K562 (cell line): ENCODE measurements at regions not wholly inside any gene's neighbourhood (a gene's known extent, or its start where the extent isn't known, plus 50 kb on each side); places are given as distances from the start of the nearest gene placed in this dataset.

Experiments used
- ATAC-seq: fragments of 200-7000 bp; cut with Tn5 transposase; 3 replicates; pipeline ENCODE4 v1.9.1; 2020; ENCODE audit warnings: moderate library complexity
- BruUV-seq: library from RNA; stranded (reverse); fragments of 400-500 nt; replicated peaks from 2 replicates; lab custom pipeline; 2021; lab: Mats Ljungman, UMichigan
- CTCF ChIA-PET: fragments of 300-600 bp; formaldehyde crosslinking; extraction: SDS; loops from one replicate; lab custom pipeline; 2021; ENCODE audit warnings: low intra/inter-chr PET ratio; lab: Yijun Ruan, JAX
- POLR2A ChIA-PET: fragments of 300-600, 350-650 bp; sonication (Branson Sonifier 250); formaldehyde crosslinking; extraction: SDS; loops from one replicate; lab custom pipeline; 2021; ENCODE audit warnings: antibody characterized with exemption, inconsistent platforms; lab: Yijun Ruan, JAX
- DNase-seq, 4 experiments: peaks; one replicate each; pipeline versions ENCODE4 v3.0.0 to v3.0.0-alpha.2; 2011 to 2018; ENCODE audit warnings: low spot score in 3 of 4, mixed read lengths in 3 of 4; ENCODE audit errors: extremely low read depth in 1 of 4
- FAIRE-seq: peaks from 2 replicates; lab custom pipeline; 2011; peaks lifted over from hg19 to GRCh38; lab: Jason Lieb, UNC
- H2AFZ ChIP-seq: 2 replicates; pipeline ENCODE4 v1.6.0; 2011; ENCODE audit warnings: low read depth, low read length, control low read depth, inconsistent platforms
- H3K27ac ChIP-seq: fragments of 200-600 bp; 3 replicates; pipeline ENCODE4 v1.8.0; 2011; ENCODE audit warnings: low read depth, mild to moderate bottlenecking, control low read depth, inconsistent platforms, low read length, moderate library complexity, mixed read lengths; ENCODE audit errors: extremely low read depth
- H3K27me3 ChIP-seq, 2 experiments: fragments of 300-600 bp in 1 of 2; 2 replicates in 1 of 2; 3 replicates in 1 of 2; pipeline versions ENCODE4 v1.6.0 to v1.8.0; 2011; ENCODE audit warnings: inconsistent platforms in 2 of 2, low read length in 2 of 2, mild to moderate bottlenecking in 1 of 2, mixed read lengths in 1 of 2, moderate library complexity in 1 of 2; ENCODE audit not compliant: control insufficient read depth in 2 of 2, insufficient read depth in 2 of 2
- H3K36me3 ChIP-seq: fragments of 300-600 bp; 3 replicates; pipeline ENCODE4 v1.8.0; 2011; ENCODE audit warnings: mild to moderate bottlenecking, low read length, inconsistent platforms; ENCODE audit not compliant: control insufficient read depth, insufficient read depth
- H3K4me1 ChIP-seq, 2 experiments: fragments of 200-600 bp in 1 of 2; replicated peaks in 1 of 2; 2 replicates in 1 of 2; 3 replicates in 1 of 2; pipeline versions ENCODE4 v1.5.1 to v1.8.0; 2011; ENCODE audit warnings: inconsistent platforms in 2 of 2, low read length in 2 of 2, mild to moderate bottlenecking in 1 of 2, mixed read lengths in 1 of 2, moderate library complexity in 1 of 2; ENCODE audit not compliant: control insufficient read depth in 2 of 2, insufficient read depth in 2 of 2
- H3K4me2 ChIP-seq: 2 replicates; pipeline ENCODE4 v1.6.1; 2011; ENCODE audit warnings: low read length, control low read depth, inconsistent platforms, mixed read lengths; ENCODE audit not compliant: insufficient read depth
- H3K4me3 ChIP-seq: fragments of 200-600 bp; sonication (generic), shearing (Covaris generic); 2 replicates; pipeline ENCODE4 v1.5.1; 2016; ENCODE audit warnings: control low read depth, inconsistent platforms
- H3K79me2 ChIP-seq: fragments of 200-600 bp; 3 replicates; pipeline ENCODE4 v1.8.0; 2011; ENCODE audit warnings: low read length, inconsistent platforms; ENCODE audit not compliant: control insufficient read depth, insufficient read depth
- H3K9ac ChIP-seq, 2 experiments: 2 replicates each; pipeline versions ENCODE4 v1.6.0 to v1.6.1; 2011; ENCODE audit warnings: low read depth in 2 of 2, low read length in 2 of 2, control low read depth in 1 of 2, inconsistent platforms in 1 of 2, mild to moderate bottlenecking in 1 of 2, mixed read lengths in 1 of 2; ENCODE audit not compliant: insufficient read depth in 1 of 2
- H3K9me1 ChIP-seq: one replicate; pipeline ENCODE4 v1.6.0; 2011; ENCODE audit warnings: inconsistent platforms, mild to moderate bottlenecking, low read length, moderate library complexity; ENCODE audit not compliant: control insufficient read depth, insufficient read depth
- H3K9me3 ChIP-seq: replicated peaks from 2 replicates; pipeline ENCODE4 v1.5.1; 2011; ENCODE audit warnings: low read depth, low read length, inconsistent platforms; ENCODE audit not compliant: control insufficient read depth, insufficient read depth
- H4K20me1 ChIP-seq: replicated peaks from 2 replicates; pipeline ENCODE4 v1.6.1; 2011; ENCODE audit warnings: low read length, inconsistent platforms, mixed read lengths; ENCODE audit not compliant: control insufficient read depth, insufficient read depth
- CCAR2 ChIP-seq: fragments of 200-400 bp; formaldehyde crosslinking; IDR thresholded peaks from 2 replicates; pipeline ENCODE4 v1.6.1; 2017; ENCODE audit warnings: mild to moderate bottlenecking, low read depth, low read length
- CEBPG ChIP-seq, 3 experiments: fragments of 200-800 bp in 1 of 3; sonication (Bioruptor generic) in 1 of 3; sonication (generic) in 1 of 3; formaldehyde crosslinking in 1 of 3; IDR thresholded peaks in 2 of 3; conservative IDR thresholded peaks in 1 of 3; 2 replicates each; pipeline versions ENCODE4 v1.6.1 to v1.8.0; 2016 to 2022; ENCODE audit warnings: missing compliant biosample characterization in 2 of 3, missing genetic modification characterization in 2 of 3, mild to moderate bottlenecking in 1 of 3, missing genetic modification reagents in 1 of 3
- ELF1 ChIP-seq: fragments of 200-800 bp; sonication (Bioruptor generic); IDR thresholded peaks from 2 replicates; pipeline ENCODE4 v1.6.1; 2016; ENCODE audit warnings: missing genetic modification characterization, missing compliant biosample characterization
- KDM5B ChIP-seq: fragments of 200-600 bp; sonication (generic); IDR thresholded peaks from 2 replicates; pipeline ENCODE4 v1.6.1; 2012; ENCODE audit warnings: low read depth, mild to moderate bottlenecking, moderate library complexity, low read length, control low read depth, inconsistent platforms; ENCODE audit not compliant: insufficient replicate concordance
- NFYB ChIP-seq: IDR thresholded peaks from 2 replicates; pipeline ENCODE4 v1.6.1; 2011; ENCODE audit warnings: mild to moderate bottlenecking, moderate library complexity; ENCODE audit not compliant: insufficient read length; ENCODE audit errors: extremely low read depth
- POLR2H ChIP-seq: IDR thresholded peaks from 2 replicates; pipeline ENCODE4 v1.6.1; 2016; ENCODE audit warnings: missing genetic modification characterization, low read depth, mild to moderate bottlenecking, control low read depth, missing compliant biosample characterization, moderate library complexity
- POLR3G ChIP-seq: IDR thresholded peaks from 2 replicates; pipeline ENCODE4 v1.6.1; 2011; ENCODE audit not compliant: insufficient read length, insufficient replicate concordance; ENCODE audit errors: extremely low read depth
- PPARD ChIP-seq: fragments of 250-450 bp; sonication (Bioruptor Pico); IDR thresholded peaks from 2 replicates; pipeline ENCODE4 v1.8.0; 2022; ENCODE audit warnings: inconsistent platforms, mild to moderate bottlenecking, moderate library complexity
- SIN3A ChIP-seq, 2 experiments: fragments of 150-350 bp in 1 of 2; IDR thresholded peaks; 2 replicates each; pipeline ENCODE4 v1.6.1; 2011 to 2016; ENCODE audit warnings: borderline replicate concordance in 2 of 2, low read depth in 2 of 2, low read length in 2 of 2, mild to moderate bottlenecking in 2 of 2, moderate library complexity in 2 of 2; ENCODE audit not compliant: control insufficient read depth in 1 of 2
- TAF1 ChIP-seq: IDR thresholded peaks from 2 replicates; pipeline ENCODE4 v1.6.1; 2011; ENCODE audit warnings: mild to moderate bottlenecking, low read length, moderate library complexity; ENCODE audit not compliant: insufficient read depth, control insufficient read depth, severe bottlenecking; ENCODE audit errors: extremely low read depth
- TFAM ChIP-seq: fragments of 250-450 bp; sonication (Bioruptor Pico); conservative IDR thresholded peaks from 2 replicates; pipeline ENCODE4 v1.5.0; 2021; ENCODE audit warnings: mild to moderate bottlenecking, moderate library complexity
- WGBS: fragments of 100-300 bp; shearing (Covaris generic); methylation state at CpG from one replicate; pipeline ENCODE4 v1.1.6; 2016; ENCODE audit warnings: low coverage, mixed read lengths; ENCODE audit not compliant: insufficient coverage; ENCODE audit errors: missing lambda C conversion rate; 5-methylcytosine and 5-hydroxymethylcytosine counted together
- in situ Hi-C: fragments of 300-500 bp; cut with MboI; formaldehyde crosslinking; loops from 4 replicates; pipeline ENCODE4 v1.15.0; 2018; ENCODE audit warnings: inconsistent platforms, mixed read lengths
- intact Hi-C: fragments of 100-400 bp; cut with micrococcal nuclease; formaldehyde crosslinking; loops from 2 replicates; pipeline ENCODE4 v1.14.2; 2022
- TF ChIP-seq, protein P1 (sequence below): fragments of 250-450 bp; sonication (Bioruptor Pico); IDR thresholded peaks from 2 replicates; pipeline ENCODE4 v1.8.0; 2022; ENCODE audit warnings: moderate library complexity, mild to moderate bottlenecking, inconsistent platforms

DNA sequence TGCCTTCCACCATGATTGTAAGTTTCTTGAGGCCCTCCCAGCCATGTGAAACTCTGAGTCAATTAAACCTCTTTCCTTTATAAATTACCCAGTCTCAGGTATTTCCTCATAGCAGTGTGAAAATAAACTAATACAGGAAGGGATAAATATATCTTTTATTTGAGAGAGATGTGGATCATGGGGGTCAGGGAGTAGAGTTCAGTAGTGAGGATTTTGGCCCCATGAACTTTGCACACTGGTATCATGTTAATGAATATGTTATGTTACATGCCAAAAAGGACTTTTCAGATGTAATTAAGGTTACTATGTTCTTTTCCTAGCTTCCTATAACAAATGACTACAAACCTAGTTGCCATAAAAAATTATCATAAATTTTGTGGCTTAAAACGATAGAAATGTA, 1393.7 kb downstream of the DSC3 start:
- in situ Hi-C loops = no loop called here
- FAIRE-seq = no peak
- Histone ChIP-seq H4K20me1 (no peaks in the 10 kb centered on the region), H3K4me2 (no peak overlapping the region), H3K9me3 (no peaks in the 10 kb centered on the region), H3K4me1 (no peaks in the 10 kb centered on the region), H3K79me2 (no peaks in the 10 kb centered on the region), H3K9ac (no peak overlapping the region), H3K27ac (no peak overlapping the region), H3K9me1 (no peaks in the 10 kb centered on the region), H3K4me3 (no peak overlapping the region)
- no peak for ATAC-seq
- ChIA-PET CTCF (no interaction called here), POLR2A (no interaction called here)
- 0% methylated on average over 1 of the region's 1 CpG for WGBS
- intact Hi-C loops = no loop called here
- no peak for TF ChIP-seq PPARD
- TF ChIP-seq POLR3G = no peak
- TF ChIP-seq ELF1 = no peak
- no peak for TF ChIP-seq CEBPG (CRISPR knock-in tag; IDR thresholded peaks at IDR 0.05)
- TF ChIP-seq CEBPG (tag; conservative IDR thresholded peaks at IDR 0.05 in 1 of 2, IDR thresholded peaks at IDR 0.05 in 1 of 2) = no peak
- TF ChIP-seq KDM5B = no peak
- TF ChIP-seq POLR2H (tag) = no peak
- no peak for TF ChIP-seq NFYB
- no peak for TF ChIP-seq TFAM (CRISPR knock-in tag)
- TF ChIP-seq, protein P1, sequence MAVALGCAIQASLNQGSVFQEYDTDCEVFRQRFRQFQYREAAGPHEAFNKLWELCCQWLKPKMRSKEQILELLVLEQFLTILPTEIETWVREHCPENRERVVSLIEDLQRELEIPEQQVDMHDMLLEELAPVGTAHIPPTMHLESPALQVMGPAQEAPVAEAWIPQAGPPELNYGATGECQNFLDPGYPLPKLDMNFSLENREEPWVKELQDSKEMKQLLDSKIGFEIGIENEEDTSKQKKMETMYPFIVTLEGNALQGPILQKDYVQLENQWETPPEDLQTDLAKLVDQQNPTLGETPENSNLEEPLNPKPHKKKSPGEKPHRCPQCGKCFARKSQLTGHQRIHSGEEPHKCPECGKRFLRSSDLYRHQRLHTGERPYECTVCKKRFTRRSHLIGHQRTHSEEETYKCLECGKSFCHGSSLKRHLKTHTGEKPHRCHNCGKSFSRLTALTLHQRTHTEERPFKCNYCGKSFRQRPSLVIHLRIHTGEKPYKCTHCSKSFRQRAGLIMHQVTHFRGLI (CRISPR knock-in tag) = no peak
- TF ChIP-seq SIN3A (IDR thresholded peaks at IDR 0.05; ENCODE audit: borderline replicate concordance in 2 of 2, control insufficient read depth in 1 of 2, low read depth in 2 of 2, low read length in 2 of 2) = no peak
- no peak for TF ChIP-seq CCAR2
- TF ChIP-seq TAF1 = no peak
- TF ChIP-seq, all 486 proteins: peak for 0
- Histone ChIP-seq H3K36me3 (no peaks in the 10 kb centered on the region), H2AFZ (no peak overlapping the region), H3K27me3 (no peaks in the 10 kb centered on the region)
- no peak for DNase-seq
- no TSS peak for BruUV-seq
